Uterus (tissue), 3 donors: ENCODE measurements at regions not wholly inside any gene's neighbourhood (a gene's known extent, or its start where the extent isn't known, plus 50 kb on each side); places are given as distances from the start of the nearest gene placed in this dataset.

ENCODE experiments used
- DNase-seq, 2 donors: peaks; one replicate each; pipeline ENCODE4 v3.0.0-alpha.2; 2019 to 2020
- H3K27ac ChIP-seq, 2 donors: fragments of 200-600 bp; sonication (generic); 1 replicate in 1 of 2; 2 replicates in 1 of 2; pipeline ENCODE4 v1.5.1; 2016 to 2018
- H3K27me3 ChIP-seq, 2 donors: fragments of 200-600 bp; sonication (generic); one replicate each; pipeline ENCODE4 v1.5.1; 2018 to 2019; ENCODE audit warnings: control low read depth in 1 of 2
- H3K36me3 ChIP-seq, 2 donors: fragments of 200-600 bp; sonication (generic); one replicate each; pipeline ENCODE4 v1.5.1; 2019; ENCODE audit warnings: control low read depth in 1 of 2
- H3K4me1 ChIP-seq, 2 donors: fragments of 200-600 bp; sonication (generic); one replicate each; pipeline ENCODE4 v1.5.1; 2018 to 2019; ENCODE audit warnings: control low read depth in 1 of 2
- H3K4me3 ChIP-seq, 2 donors: fragments of 200-600 bp; sonication (generic); 1 replicate in 1 of 2; 2 replicates in 1 of 2; pipeline ENCODE4 v1.5.1; 2018 to 2019; ENCODE audit warnings: mild to moderate bottlenecking in 1 of 2
- H3K9me3 ChIP-seq, 2 donors: fragments of 200-600 bp; sonication (generic); one replicate each; pipeline ENCODE4 v1.5.1; 2019; ENCODE audit warnings: control low read depth in 1 of 2
- POLR2A ChIP-seq, 2 donors: fragments of 450-650 bp; IDR thresholded peaks; one replicate each; pipeline ENCODE4 v1.6.1; 2016; ENCODE audit warnings: antibody characterized with exemption in 2 of 2, mild to moderate bottlenecking in 1 of 2, moderate library complexity in 1 of 2
- intact Hi-C: fragments of 100-400 bp; cut with DNase I; formaldehyde crosslinking; loops from one replicate; pipeline ENCODE4 v1.15.1; 2023; ENCODE audit warnings: low total_unique reads
- TF ChIP-seq, protein P1 (sequence below), 4 experiments: fragments of 200-600 bp in 2 of 4; fragments of 450-650 bp in 2 of 4; sonication (generic) in 2 of 4; IDR thresholded peaks; one replicate each; pipeline ENCODE4 v1.5.1; 2016 to 2019; ENCODE audit warnings: antibody characterized with exemption in 4 of 4, mild to moderate bottlenecking in 2 of 4, moderate library complexity in 1 of 4
- donor health status: DM: yes; HTN: yes; CAD: no.

- DNase-seq, result no peak
- no peaks in the 10 kb centered on the region for H3K36me3 ChIP-seq
- H3K27me3 ChIP-seq, result no peaks in the 10 kb centered on the region
- H3K4me3 ChIP-seq, result no peak overlapping the region
- H3K27ac ChIP-seq, result no peak overlapping the region
- intact Hi-C loops, result no loop called here
- H3K4me1 ChIP-seq, result no peaks in the 10 kb centered on the region
- TF ChIP-seq, protein P1, sequence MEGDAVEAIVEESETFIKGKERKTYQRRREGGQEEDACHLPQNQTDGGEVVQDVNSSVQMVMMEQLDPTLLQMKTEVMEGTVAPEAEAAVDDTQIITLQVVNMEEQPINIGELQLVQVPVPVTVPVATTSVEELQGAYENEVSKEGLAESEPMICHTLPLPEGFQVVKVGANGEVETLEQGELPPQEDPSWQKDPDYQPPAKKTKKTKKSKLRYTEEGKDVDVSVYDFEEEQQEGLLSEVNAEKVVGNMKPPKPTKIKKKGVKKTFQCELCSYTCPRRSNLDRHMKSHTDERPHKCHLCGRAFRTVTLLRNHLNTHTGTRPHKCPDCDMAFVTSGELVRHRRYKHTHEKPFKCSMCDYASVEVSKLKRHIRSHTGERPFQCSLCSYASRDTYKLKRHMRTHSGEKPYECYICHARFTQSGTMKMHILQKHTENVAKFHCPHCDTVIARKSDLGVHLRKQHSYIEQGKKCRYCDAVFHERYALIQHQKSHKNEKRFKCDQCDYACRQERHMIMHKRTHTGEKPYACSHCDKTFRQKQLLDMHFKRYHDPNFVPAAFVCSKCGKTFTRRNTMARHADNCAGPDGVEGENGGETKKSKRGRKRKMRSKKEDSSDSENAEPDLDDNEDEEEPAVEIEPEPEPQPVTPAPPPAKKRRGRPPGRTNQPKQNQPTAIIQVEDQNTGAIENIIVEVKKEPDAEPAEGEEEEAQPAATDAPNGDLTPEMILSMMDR (IDR thresholded peaks at IDR 0.05), result no peak
- no peak for TF ChIP-seq POLR2A (IDR thresholded peaks at IDR 0.05)
- H3K9me3 ChIP-seq, result no peaks in the 10 kb centered on the region
Observed at GRCh38 chr9:107633406-107633805, 143.8 kb upstream of the KLF4 start.

DNA sequence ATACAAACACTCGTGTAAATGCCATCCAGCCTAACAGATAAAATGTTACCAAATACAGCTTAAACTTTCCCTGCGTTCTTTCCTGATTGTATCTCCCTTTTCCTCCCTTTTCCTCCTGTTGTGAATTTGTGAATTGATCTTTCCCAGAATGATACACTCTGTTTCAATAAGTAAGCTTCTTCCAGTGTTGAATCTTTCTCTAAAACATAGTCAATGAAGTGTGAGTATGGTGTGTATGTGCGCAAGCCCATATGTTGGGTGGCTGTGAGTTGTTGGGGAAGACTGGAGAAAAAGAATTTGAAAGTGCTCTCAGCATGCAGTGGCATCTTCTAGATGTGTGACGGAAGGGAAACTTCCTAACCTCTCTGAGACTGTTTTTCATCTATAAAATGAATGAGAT, 143.1 kb upstream of the KLF4 start:
- Histone ChIP-seq H3K4me1 (no peaks in the 10 kb centered on the region), H3K36me3 (no peaks in the 10 kb centered on the region), H3K9me3 (no peaks in the 10 kb centered on the region), H3K27ac (no peak overlapping the region), H3K4me3 (no peak overlapping the region), H3K27me3 (no peaks in the 10 kb centered on the region)
- no peak for DNase-seq
- intact Hi-C loops, result no loop called here
- TF ChIP-seq, protein P1 (IDR thresholded peaks at IDR 0.05), result no peak
- TF ChIP-seq POLR2A (IDR thresholded peaks at IDR 0.05), result no peak

DNA sequence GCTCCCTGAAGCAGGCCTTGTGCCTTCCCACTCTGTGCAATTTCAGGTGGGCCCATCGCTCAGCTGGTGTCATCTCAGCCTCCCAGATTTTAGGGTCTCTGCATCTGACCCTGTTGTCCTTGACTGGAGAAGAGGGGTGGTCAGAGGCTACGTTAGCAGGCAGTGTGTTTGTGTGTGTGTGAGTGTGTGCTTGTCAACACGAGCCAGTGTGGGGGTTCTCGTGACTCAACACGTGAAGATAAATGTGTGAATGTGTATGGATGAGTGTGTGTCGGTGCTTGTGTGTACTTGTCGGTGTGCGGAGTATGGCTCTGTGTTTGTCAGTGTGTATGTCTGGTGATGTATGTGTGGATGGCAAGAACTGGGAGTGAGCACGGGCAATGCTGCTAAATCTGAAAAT, 142.6 kb upstream of the KLF4 start:
- H3K27ac ChIP-seq, result no peak overlapping the region

DNA sequence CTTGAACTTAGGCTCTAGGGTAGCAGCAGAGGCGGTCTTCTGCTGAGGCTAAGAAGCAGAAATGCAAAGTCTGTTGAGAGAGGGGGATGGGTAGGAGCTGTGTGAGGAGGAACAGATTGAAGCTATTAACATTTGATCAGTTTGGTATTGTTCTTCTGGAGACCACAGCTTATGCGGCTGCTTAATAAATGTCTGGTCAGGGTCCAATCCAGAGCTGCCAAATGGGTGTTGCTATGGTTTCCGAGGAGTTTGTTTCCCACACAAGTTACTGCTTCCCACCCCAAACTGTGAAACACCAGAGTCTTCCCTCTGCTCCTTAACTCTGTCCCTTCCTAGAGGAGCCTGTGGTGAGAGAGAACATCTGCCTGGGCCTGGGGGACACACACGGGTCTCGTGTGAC, 142.2 kb upstream of the KLF4 start:
- H3K27ac ChIP-seq, result no peak overlapping the region

More for the DNA sequence above, 142.6 kb upstream of the KLF4 start:
- intact Hi-C loops, result no loop called here
- TF ChIP-seq, protein P1 (IDR thresholded peaks at IDR 0.05), result no peak
- no peak for TF ChIP-seq POLR2A (IDR thresholded peaks at IDR 0.05)
- Histone ChIP-seq H3K4me1 (no peaks in the 10 kb centered on the region), H3K9me3 (no peaks in the 10 kb centered on the region), H3K4me3 (no peak overlapping the region), H3K36me3 (no peaks in the 10 kb centered on the region), H3K27me3 (no peaks in the 10 kb centered on the region)
- no peak for DNase-seq

GRCh38 chr9:107630156-107630555, 140.6 kb upstream of the KLF4 start:
- intact Hi-C loops, result no loop called here
- TF ChIP-seq, protein P1 (IDR thresholded peaks at IDR 0.05), result no peak
- no peak for TF ChIP-seq POLR2A (IDR thresholded peaks at IDR 0.05)
- no peak overlapping the region for H3K27ac ChIP-seq

More for the DNA sequence above, 142.2 kb upstream of the KLF4 start:
- Histone ChIP-seq H3K27me3 (no peaks in the 10 kb centered on the region), H3K9me3 (no peaks in the 10 kb centered on the region), H3K4me1 (no peaks in the 10 kb centered on the region), H3K4me3 (no peak overlapping the region), H3K36me3 (no peaks in the 10 kb centered on the region)
- no peak for DNase-seq
- intact Hi-C loops, result no loop called here
- TF ChIP-seq, protein P1 (IDR thresholded peaks at IDR 0.05), result no peak
- no peak for TF ChIP-seq POLR2A (IDR thresholded peaks at IDR 0.05)

More at GRCh38 chr9:107630156-107630555, 140.6 kb upstream of the KLF4 start:
- H3K9me3 ChIP-seq, result no peaks in the 10 kb centered on the region
- DNase-seq, result no peak
- H3K4me1 ChIP-seq, result no peaks in the 10 kb centered on the region
- H3K36me3 ChIP-seq, result no peaks in the 10 kb centered on the region
- H3K27me3 ChIP-seq, result no peaks in the 10 kb centered on the region
- H3K4me3 ChIP-seq, result no peak overlapping the region
